ENCODE measurements at regions not wholly inside any gene's neighbourhood (a gene's known extent, or its start where the extent isn't known, plus 50 kb on each side); places are given as distances from the start of the nearest gene placed in this dataset.
"Not testable (repeated sequence)": the region's sequence is repeated elsewhere in the genome, so short reads cannot be mapped to it uniquely, and the experiment has no call there.

GRCh38 chr9:39663020-39663419 lies 307.6 kb downstream of the SPATA31A1 start:
- H3K4me1 ChIP-seq (ENCODE audit: insufficient read depth, low read length); H3K4me3 ChIP-seq (ENCODE audit: insufficient read depth, low read length); H2AFZ ChIP-seq (ENCODE audit: low read length); H4K20me1 ChIP-seq (ENCODE audit: insufficient read depth, low read length); H3K27ac ChIP-seq (ENCODE audit: low read depth, low read length); DNase-seq (ENCODE audit: insufficient read length, low spot score, missing footprints); H3K36me3 ChIP-seq (ENCODE audit: insufficient read depth, low read length); H3K9me3 ChIP-seq (ENCODE audit: low read depth, low read length); H3K79me2 ChIP-seq (ENCODE audit: insufficient read depth, low read length); H3K27me3 ChIP-seq (ENCODE audit: insufficient read depth, low read length); H3K4me2 ChIP-seq (ENCODE audit: insufficient read depth, low read length): not testable (repeated sequence)

GRCh38 chr9:39663713-39664112 lies 308.2 kb downstream of the SPATA31A1 start:
- H3K79me2 ChIP-seq (ENCODE audit: insufficient read depth, low read length); H4K20me1 ChIP-seq (ENCODE audit: insufficient read depth, low read length): not testable (repeated sequence)

GRCh38 chr9:39665020-39665419 lies 309.6 kb downstream of the SPATA31A1 start:
- DNase-seq (ENCODE audit: insufficient read length, low spot score, missing footprints); H3K4me2 ChIP-seq (ENCODE audit: insufficient read depth, low read length); H3K27me3 ChIP-seq (ENCODE audit: insufficient read depth, low read length); H4K20me1 ChIP-seq (ENCODE audit: insufficient read depth, low read length); H3K9me3 ChIP-seq (ENCODE audit: low read depth, low read length); H3K79me2 ChIP-seq (ENCODE audit: insufficient read depth, low read length); H3K27ac ChIP-seq (ENCODE audit: low read depth, low read length); H2AFZ ChIP-seq (ENCODE audit: low read length); H3K4me3 ChIP-seq (ENCODE audit: insufficient read depth, low read length); H3K36me3 ChIP-seq (ENCODE audit: insufficient read depth, low read length); H3K4me1 ChIP-seq (ENCODE audit: insufficient read depth, low read length): not testable (repeated sequence)

More at GRCh38 chr9:39663713-39664112, 308.2 kb downstream of the SPATA31A1 start:
- H3K4me1 ChIP-seq (ENCODE audit: insufficient read depth, low read length); H3K36me3 ChIP-seq (ENCODE audit: insufficient read depth, low read length); DNase-seq (ENCODE audit: insufficient read length, low spot score, missing footprints); H2AFZ ChIP-seq (ENCODE audit: low read length); H3K27ac ChIP-seq (ENCODE audit: low read depth, low read length); H3K27me3 ChIP-seq (ENCODE audit: insufficient read depth, low read length); H3K9me3 ChIP-seq (ENCODE audit: low read depth, low read length); H3K4me2 ChIP-seq (ENCODE audit: insufficient read depth, low read length); H3K4me3 ChIP-seq (ENCODE audit: insufficient read depth, low read length): not testable (repeated sequence)

- not testable (repeated sequence) for H3K36me3 ChIP-seq (ENCODE audit: insufficient read depth, low read length); H3K9me3 ChIP-seq (ENCODE audit: low read depth, low read length); H3K4me3 ChIP-seq (ENCODE audit: insufficient read depth, low read length); H3K4me1 ChIP-seq (ENCODE audit: insufficient read depth, low read length); H2AFZ ChIP-seq (ENCODE audit: low read length); DNase-seq (ENCODE audit: insufficient read length, low spot score, missing footprints); H3K27me3 ChIP-seq (ENCODE audit: insufficient read depth, low read length); H3K4me2 ChIP-seq (ENCODE audit: insufficient read depth, low read length); H4K20me1 ChIP-seq (ENCODE audit: insufficient read depth, low read length); H3K27ac ChIP-seq (ENCODE audit: low read depth, low read length); H3K79me2 ChIP-seq (ENCODE audit: insufficient read depth, low read length)
These were observed 319.2 kb downstream of the SPATA31A1 start for GRCh38 chr9:39674437-39675210.

- not testable (repeated sequence) for H3K9me3 ChIP-seq (ENCODE audit: low read depth, low read length); H2AFZ ChIP-seq (ENCODE audit: low read length); H3K27ac ChIP-seq (ENCODE audit: low read depth, low read length)
These were observed 319.7 kb downstream of the SPATA31A1 start for GRCh38 chr9:39675211-39675553.

GRCh38 chr9:39678534-39679263 lies 323.2 kb downstream of the SPATA31A1 start:
- H3K4me1 ChIP-seq (ENCODE audit: insufficient read depth, low read length); H3K4me2 ChIP-seq (ENCODE audit: insufficient read depth, low read length); H3K36me3 ChIP-seq (ENCODE audit: insufficient read depth, low read length); H3K79me2 ChIP-seq (ENCODE audit: insufficient read depth, low read length); DNase-seq (ENCODE audit: insufficient read length, low spot score, missing footprints); H3K27me3 ChIP-seq (ENCODE audit: insufficient read depth, low read length); H3K9me3 ChIP-seq (ENCODE audit: low read depth, low read length); H4K20me1 ChIP-seq (ENCODE audit: insufficient read depth, low read length); H2AFZ ChIP-seq (ENCODE audit: low read length); H3K4me3 ChIP-seq (ENCODE audit: insufficient read depth, low read length); H3K27ac ChIP-seq (ENCODE audit: low read depth, low read length): not testable (repeated sequence)

More at GRCh38 chr9:39675211-39675553, 319.7 kb downstream of the SPATA31A1 start:
- not testable (repeated sequence) for H3K79me2 ChIP-seq (ENCODE audit: insufficient read depth, low read length); H3K4me3 ChIP-seq (ENCODE audit: insufficient read depth, low read length); H4K20me1 ChIP-seq (ENCODE audit: insufficient read depth, low read length); H3K4me1 ChIP-seq (ENCODE audit: insufficient read depth, low read length); H3K27me3 ChIP-seq (ENCODE audit: insufficient read depth, low read length); DNase-seq (ENCODE audit: insufficient read length, low spot score, missing footprints); H3K4me2 ChIP-seq (ENCODE audit: insufficient read depth, low read length); H3K36me3 ChIP-seq (ENCODE audit: insufficient read depth, low read length)

- H3K36me3 ChIP-seq (ENCODE audit: insufficient read depth, low read length); H3K4me2 ChIP-seq (ENCODE audit: insufficient read depth, low read length); H3K4me3 ChIP-seq (ENCODE audit: insufficient read depth, low read length); H3K9me3 ChIP-seq (ENCODE audit: low read depth, low read length); H3K27me3 ChIP-seq (ENCODE audit: insufficient read depth, low read length); H3K4me1 ChIP-seq (ENCODE audit: insufficient read depth, low read length); DNase-seq (ENCODE audit: insufficient read length, low spot score, missing footprints); H2AFZ ChIP-seq (ENCODE audit: low read length); H3K27ac ChIP-seq (ENCODE audit: low read depth, low read length); H4K20me1 ChIP-seq (ENCODE audit: insufficient read depth, low read length); H3K79me2 ChIP-seq (ENCODE audit: insufficient read depth, low read length): not testable (repeated sequence)
These were observed 325.4 kb downstream of the SPATA31A1 start for GRCh38 chr9:39680694-39681401.

GRCh38 chr9:39728862-39729261 lies 373.4 kb downstream of the SPATA31A1 start:
- not testable (repeated sequence) for H3K9me3 ChIP-seq (ENCODE audit: low read depth, low read length); H2AFZ ChIP-seq (ENCODE audit: low read length); H3K79me2 ChIP-seq (ENCODE audit: insufficient read depth, low read length); H3K4me1 ChIP-seq (ENCODE audit: insufficient read depth, low read length); H3K36me3 ChIP-seq (ENCODE audit: insufficient read depth, low read length); H4K20me1 ChIP-seq (ENCODE audit: insufficient read depth, low read length); H3K27me3 ChIP-seq (ENCODE audit: insufficient read depth, low read length); H3K4me2 ChIP-seq (ENCODE audit: insufficient read depth, low read length); DNase-seq (ENCODE audit: insufficient read length, low spot score, missing footprints); H3K4me3 ChIP-seq (ENCODE audit: insufficient read depth, low read length); H3K27ac ChIP-seq (ENCODE audit: low read depth, low read length)

All from osteoblast (primary cell).